ENCODE measurements at regions not wholly inside any gene's neighbourhood (a gene's known extent, or its start where the extent isn't known, plus 50 kb on each side); places are given as distances from the start of the nearest gene placed in this dataset.

GRCh38 chrX:42946544-42947194 lies 168.7 kb upstream of the PPP1R2C start:
- TF ChIP-seq CTCF (conservative IDR thresholded peaks at IDR 0.05; ENCODE audit: low read length) (no peak), EZH2phosphoT487 (IDR thresholded peaks at IDR 0.05; ENCODE audit: borderline replicate concordance, low read depth, low read length) (no peak)
